Gastroesophageal sphincter (tissue), 3 donors: ENCODE measurements at regions not wholly inside any gene's neighbourhood (a gene's known extent, or its start where the extent isn't known, plus 50 kb on each side); places are given as distances from the start of the nearest gene placed in this dataset.

Source experiments
- CTCF ChIP-seq, 4 experiments: fragments of 200-600 bp in 2 of 4; fragments of 450-650 bp in 2 of 4; sonication (generic) in 1 of 4; IDR thresholded peaks; one replicate each; pipeline ENCODE4 v1.5.1; 2017 to 2019; ENCODE audit warnings: antibody characterized with exemption in 4 of 4, mild to moderate bottlenecking in 2 of 4, moderate library complexity in 2 of 4
- POLR2A ChIP-seq, 2 donors: fragments of 450-650 bp; IDR thresholded peaks; one replicate each; pipeline ENCODE4 v1.6.1; 2017; ENCODE audit warnings: antibody characterized with exemption in 2 of 2, mild to moderate bottlenecking in 2 of 2, moderate library complexity in 1 of 2

GRCh38 chr10:10307551-10307950, 710.1 kb upstream of the CELF2 start:
- TF ChIP-seq CTCF (IDR thresholded peaks at IDR 0.05) (no peak), POLR2A (IDR thresholded peaks at IDR 0.05) (no peak)
